ENCODE measurements at regions not wholly inside any gene's neighbourhood (a gene's known extent, or its start where the extent isn't known, plus 50 kb on each side); places are given as distances from the start of the nearest gene placed in this dataset.

DNA sequence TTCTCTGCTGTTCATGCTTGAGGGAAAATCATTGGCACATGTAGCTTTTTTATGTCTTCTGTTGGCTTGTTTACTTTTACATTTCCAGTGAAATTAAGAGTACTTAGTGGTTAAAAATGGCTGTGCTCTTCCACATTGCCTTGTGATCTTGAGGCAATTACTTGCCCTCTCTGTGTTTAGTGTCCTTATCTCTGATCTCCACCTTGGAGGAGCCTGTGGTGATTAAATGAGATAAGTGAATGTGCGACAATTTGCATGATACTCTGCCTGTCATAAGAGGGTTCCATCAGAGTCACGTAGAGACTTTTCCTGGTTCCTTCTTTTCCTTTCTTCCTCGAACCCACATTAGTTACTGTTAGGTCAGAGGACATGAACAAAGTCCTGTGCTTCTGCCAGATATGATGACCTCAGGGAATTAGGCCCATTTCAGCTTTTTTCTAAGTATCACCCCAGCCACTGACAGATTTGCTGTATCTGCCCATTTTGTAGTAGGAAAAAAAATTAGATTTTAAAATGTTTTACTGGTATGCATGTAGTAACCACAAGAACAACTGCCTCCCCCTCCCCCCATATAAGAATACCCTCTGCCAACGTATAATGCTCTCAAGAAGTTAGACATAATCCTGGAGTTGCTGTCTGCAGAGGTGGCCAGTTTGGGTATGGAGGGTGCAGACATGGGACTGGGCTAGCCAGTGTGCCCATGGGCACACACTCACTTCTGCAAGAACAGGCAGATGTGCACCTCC lies 51.9 kb downstream of the TET3 start:
- H2BK20ac ChIP-seq (ENCODE audit: low read length) = no peak overlapping the region
- no peak overlapping the region for H3K56ac ChIP-seq (replicated peaks; ENCODE audit: insufficient read length, low read depth, low read length)
- H3K9me3 ChIP-seq (ENCODE audit: insufficient read depth in 2 of 2, low read depth in 1 of 2, low read length in 1 of 2) = no peaks in the 10 kb centered on the region
- H3K27me3 ChIP-seq (replicated peaks in 1 of 4; ENCODE audit: control insufficient read depth in 3 of 4, extremely low read depth in 1 of 4, insufficient read depth in 3 of 4, low read length in 3 of 4) = no peaks in the 10 kb centered on the region
- no peak overlapping the region for H3K4me3 ChIP-seq (ENCODE audit: extremely low read depth in 1 of 4, insufficient read depth in 2 of 4, low read depth in 3 of 4, low read length in 4 of 4)
- H4K8ac ChIP-seq (ENCODE audit: extremely low read depth, insufficient read depth, low read length) = no peak overlapping the region
- peaks cover 7 to 13% (median 10%) of the 10 kb centered on the region in 4 experiments for H3K4me1 ChIP-seq (replicated peaks in 1 of 4; ENCODE audit: control insufficient read depth in 3 of 4, insufficient read depth in 4 of 4, low read length in 3 of 4)
- no peak overlapping the region for H3K23ac ChIP-seq (ENCODE audit: insufficient read length)
- no peak overlapping the region for H4K91ac ChIP-seq (replicated peaks; ENCODE audit: insufficient read length, low read length)
- no peak for FAIRE-seq
- H2BK5ac ChIP-seq (ENCODE audit: low read depth, low read length) = no peak overlapping the region
- peaks cover 0 to 83% of the 10 kb centered on the region in 2 experiments; a peak in 3 of 4 replicates for H3K79me2 ChIP-seq (ENCODE audit: control insufficient read depth in 1 of 2, insufficient read depth in 2 of 2, low read length in 2 of 2)
- H3K4me2 ChIP-seq (ENCODE audit: insufficient read depth in 1 of 2, low read depth in 2 of 2, low read length in 2 of 2) = no peak overlapping the region
- no peak overlapping the region for H2BK15ac ChIP-seq (ENCODE audit: low read length)
- ChIA-PET POLR2A (ENCODE audit: partially characterized antibody) (interaction anchor here (0.5 to 1.2 kb wide), 2 partner anchors 10 kb away, joined by 3 to 7 read pairs; no protein-coding TSS in a partner anchor), CTCF (ENCODE audit: partially characterized antibody) (interaction anchor here (0.5 to 0.9 kb wide), 2 partner anchors 9 to 91 kb away, joined by 3 read pairs; no protein-coding TSS in a partner anchor)
- WGBS, 2 experiments (ENCODE audit: extremely low coverage in 1 of 2, insufficient coverage in 1 of 2, insufficient read length in 1 of 2, insufficient replicate concordance in 2 of 2, low coverage in 1 of 2, low lambda C conversion rate in 2 of 2, missing lambda C conversion rate in 1 of 2) = 92% methylated on average over 4 of the region's 4 CpGs; no CpG with 5 or more reads in 1 of the 2 experiments
- H2AK5ac ChIP-seq (ENCODE audit: low read depth, low read length) = no peak overlapping the region
- no peak overlapping the region for H3K4ac ChIP-seq (replicated peaks; ENCODE audit: insufficient read length, low read depth, low read length)
- H4K20me1 ChIP-seq (replicated peaks in 1 of 2; ENCODE audit: control insufficient read depth in 1 of 2, insufficient read depth in 2 of 2, low read length in 2 of 2) = peaks cover 5 to 10% of the 10 kb centered on the region in 2 experiments
- H4K5ac ChIP-seq (ENCODE audit: insufficient read length, low read depth, low read length) = no peak overlapping the region
- peaks cover 16% of the 10 kb centered on the region for H3K79me1 ChIP-seq (ENCODE audit: low read depth, low read length)
- DNase-seq (ENCODE audit: low read depth in 1 of 2, low spot score in 2 of 2) = no peak
- no peak overlapping the region for H3K14ac ChIP-seq (ENCODE audit: insufficient read length)
- H2BK12ac ChIP-seq (ENCODE audit: low read depth, low read length) = no peak overlapping the region
- H3K23me2 ChIP-seq (ENCODE audit: low read depth, low read length) = no peaks in the 10 kb centered on the region
- no peak overlapping the region for H2BK120ac ChIP-seq (replicated peaks; ENCODE audit: low read depth, low read length)
- H2AFZ ChIP-seq (ENCODE audit: low read length) = no peak overlapping the region
- H3K9ac ChIP-seq (replicated peaks in 1 of 4; ENCODE audit: extremely low read depth in 1 of 4, low read depth in 3 of 4, low read length in 3 of 4) = no peak overlapping the region
- no peaks in the 10 kb centered on the region for H3K36me3 ChIP-seq (ENCODE audit: control insufficient read depth in 2 of 4, insufficient read depth in 4 of 4, low read length in 3 of 4)
- no peak overlapping the region for H3K27ac ChIP-seq (ENCODE audit: low read depth, low read length)
- no peak overlapping the region for H3K18ac ChIP-seq (ENCODE audit: extremely low read depth, low read length)
